ENCODE measurements at regions not wholly inside any gene's neighbourhood (a gene's known extent, or its start where the extent isn't known, plus 50 kb on each side); places are given as distances from the start of the nearest gene placed in this dataset.

- DNase-seq = no peak
These were observed 96.8 kb upstream of the PLET1 start for GRCh38 chr11:112357488-112357887.

- no peak for DNase-seq
These were observed 100.7 kb upstream of the PLET1 start for GRCh38 chr11:112361396-112361795.

GRCh38 chr11:112363527-112363926 lies 102.9 kb upstream of the PLET1 start:
- no peak for DNase-seq

GRCh38 chr11:112364962-112365481 lies 104.4 kb upstream of the PLET1 start:
- no peak for DNase-seq

GRCh38 chr11:112366012-112366411 lies 105.4 kb upstream of the PLET1 start:
- DNase-seq = no peak

GRCh38 chr11:112366777-112367176 lies 106.1 kb upstream of the PLET1 start:
- no peak for DNase-seq

GRCh38 chr11:112367461-112367860 lies 106.8 kb upstream of the PLET1 start:
- no peak for DNase-seq

- DNase-seq = no peak
These were observed 107.2 kb upstream of the PLET1 start for GRCh38 chr11:112367895-112368294.

GRCh38 chr11:112368381-112368780 lies 107.7 kb upstream of the PLET1 start:
- DNase-seq = no peak

- DNase-seq = no peak
These were observed 108.7 kb upstream of the PLET1 start for GRCh38 chr11:112369374-112369773.

- no peak for DNase-seq
These were observed 109.3 kb upstream of the PLET1 start for GRCh38 chr11:112369916-112370315.

- DNase-seq = no peak
These were observed 114.0 kb upstream of the PLET1 start for GRCh38 chr11:112374486-112375140.

GRCh38 chr11:112377946-112378345 lies 117.3 kb upstream of the PLET1 start:
- no peak for DNase-seq

GRCh38 chr11:112380464-112380863 lies 119.8 kb upstream of the PLET1 start:
- DNase-seq = no peak

- DNase-seq = no peak
These were observed 120.9 kb upstream of the PLET1 start for GRCh38 chr11:112381578-112381977.

GRCh38 chr11:112382561-112382960 lies 121.9 kb upstream of the PLET1 start:
- DNase-seq = no peak

GRCh38 chr11:112388496-112388895 lies 127.8 kb upstream of the PLET1 start:
- DNase-seq = no peak

- DNase-seq = no peak
These were observed 130.4 kb upstream of the PLET1 start for GRCh38 chr11:112391086-112391485.

- peak; percentile 72 for DNase-seq
These were observed 132.2 kb upstream of the PLET1 start for GRCh38 chr11:112392904-112393303.

- DNase-seq = no peak
These were observed 133.6 kb upstream of the PLET1 start for GRCh38 chr11:112394304-112394703.

GRCh38 chr11:112396076-112396475 lies 135.4 kb upstream of the PLET1 start:
- no peak for DNase-seq

- peak; percentile 43 for DNase-seq
These were observed 138.3 kb upstream of the PLET1 start for GRCh38 chr11:112398798-112399478.

- DNase-seq = no peak
These were observed 139.9 kb upstream of the PLET1 start for GRCh38 chr11:112400476-112401014.
